Spleen (tissue), 11 donors: ENCODE measurements at regions not wholly inside any gene's neighbourhood (a gene's known extent, or its start where the extent isn't known, plus 50 kb on each side); places are given as distances from the start of the nearest gene placed in this dataset.
"Not testable (repeated sequence)": the region's sequence is repeated elsewhere in the genome, so short reads cannot be mapped to it uniquely, and the experiment has no call there.

Source experiments
- DNase-seq: peaks from one replicate; pipeline ENCODE4 v3.0.0-alpha.2; 2020
- H3K27ac ChIP-seq, 8 donors: fragments of 200-600 bp; sonication (generic) in 7 of 8; 1 replicate in 4 of 8; 2 replicates in 4 of 8; pipeline versions ENCODE4 v1.5.0 to v1.8.0; 2016 to 2021; ENCODE audit warnings: inconsistent platforms in 4 of 8, mild to moderate bottlenecking in 4 of 8, moderate library complexity in 1 of 8
- H3K27me3 ChIP-seq, 7 donors: fragments of 200-600 bp; sonication (generic) in 6 of 7; replicated peaks in 1 of 7; 1 replicate in 4 of 7; 2 replicates in 3 of 7; pipeline versions ENCODE4 v1.5.0 to v1.8.0; 2016 to 2021; ENCODE audit warnings: inconsistent platforms in 3 of 7, mild to moderate bottlenecking in 1 of 7
- H3K36me3 ChIP-seq, 6 donors: fragments of 200-600 bp; sonication (generic) in 5 of 6; 1 replicate in 4 of 6; 2 replicates in 2 of 6; pipeline versions ENCODE4 v1.5.0 to v1.8.0; 2016 to 2021; ENCODE audit warnings: inconsistent platforms in 2 of 6
- H3K4me1 ChIP-seq, 6 donors: fragments of 200-600 bp; sonication (generic) in 5 of 6; 1 replicate in 3 of 6; 2 replicates in 3 of 6; pipeline versions ENCODE4 v1.5.0 to v1.8.0; 2016 to 2021; ENCODE audit warnings: inconsistent platforms in 3 of 6
- H3K4me3 ChIP-seq, 8 donors: fragments of 200-600 bp; sonication (generic) in 7 of 8; 1 replicate in 4 of 8; 2 replicates in 4 of 8; pipeline versions ENCODE4 v1.5.0 to v1.8.0; 2016 to 2021; ENCODE audit warnings: inconsistent platforms in 4 of 8, mild to moderate bottlenecking in 4 of 8, moderate library complexity in 2 of 8
- H3K9me3 ChIP-seq, 8 donors: fragments of 200-600 bp; sonication (generic) in 7 of 8; 1 replicate in 4 of 8; 2 replicates in 4 of 8; pipeline versions ENCODE4 v1.5.0 to v1.8.0; 2016 to 2021; ENCODE audit warnings: inconsistent platforms in 4 of 8
- CTCF ChIP-seq, 11 experiments: fragments of 200-600 bp in 7 of 11; fragments of 450-650 bp in 4 of 11; sonication (generic) in 4 of 11; IDR thresholded peaks in 8 of 11; conservative IDR thresholded peaks in 3 of 11; 1 replicate in 7 of 11; 2 replicates in 4 of 11; pipeline versions ENCODE4 v1.4.0 to v1.8.0; 2016 to 2021; ENCODE audit warnings: antibody characterized with exemption in 11 of 11, inconsistent platforms in 4 of 11, mild to moderate bottlenecking in 1 of 11
- POLR2A ChIP-seq, 3 donors: fragments of 450-650 bp; IDR thresholded peaks; one replicate each; pipeline ENCODE4 v1.5.1; 2017; ENCODE audit warnings: antibody characterized with exemption in 3 of 3, mild to moderate bottlenecking in 1 of 3
- POLR2AphosphoS5 ChIP-seq, 3 donors: sonication (generic); formaldehyde crosslinking; IDR thresholded peaks; one replicate each; pipeline ENCODE4 v1.5.1; 2017; ENCODE audit warnings: antibody characterized with exemption in 3 of 3
- WGBS, 5 donors: extraction: QIAGEN DNeasy Blood & Tissue Kit in 3 of 5; methylation state at CpG; one replicate each; pipeline versions ENCODE4 v1.1.5 to v1.1.7; 2013 to 2018; 5-methylcytosine and 5-hydroxymethylcytosine counted together
- intact Hi-C: fragments of 100-400 bp; cut with DNase I; formaldehyde crosslinking; loops from one replicate; pipeline ENCODE4 v1.15.0; 2023; ENCODE audit warnings: low total_unique reads
- small RNA-seq, 4 donors: library from RNA; depleted of rRNA; stranded (forward); fragments of <200 nt; gene quantifications; one replicate each; pipeline ENCODE3, GENCODE V24; 2016
- donor health status: healthy with polysubstance abuse.
- donor health status: DM: no; HTN: no; CAD: no; lungs with moderate emphysema.
- donor health status: DM: no; HTN: no; CAD: no.
- donor health status: Bipolar disorder and iron deficiency.
- donor health status: healthy.
- donor health status: DM: no; HTN: no; CAD: no.
- donor health status: DM: yes; HTN: yes; CAD: no.

GRCh38 chr16:21338537-21339268 is 60.6 kb upstream of the CRYM start:
- DNase-seq = no peak
- Histone ChIP-seq H3K4me1 (no peaks in the 10 kb centered on the region), H3K27ac (no peak overlapping the region), H3K27me3 (no peaks in the 10 kb centered on the region), H3K9me3 (no peaks in the 10 kb centered on the region), H3K36me3 (no peaks in the 10 kb centered on the region), H3K4me3 (no peak overlapping the region)
- TF ChIP-seq POLR2A (IDR thresholded peaks at IDR 0.05) = no peak
- no peak for TF ChIP-seq CTCF (IDR thresholded peaks at IDR 0.05 in 8 of 11, conservative IDR thresholded peaks at IDR 0.05 in 3 of 11)
- TF ChIP-seq POLR2AphosphoS5 (IDR thresholded peaks at IDR 0.05) = no peak
- WGBS, 5 donors = 84 to 93% (median 92%) methylated on average over 6 of the region's 6 CpGs
- intact Hi-C loops = no loop called here

GRCh38 chr16:21336231-21336630 is 58.1 kb upstream of the CRYM start:
- TF ChIP-seq POLR2AphosphoS5 (IDR thresholded peaks at IDR 0.05) = no peak
- TF ChIP-seq CTCF (IDR thresholded peaks at IDR 0.05 in 8 of 11, conservative IDR thresholded peaks at IDR 0.05 in 3 of 11) = no peak
- TF ChIP-seq POLR2A (IDR thresholded peaks at IDR 0.05) = no peak
- Histone ChIP-seq H3K36me3 (no peaks in the 10 kb centered on the region), H3K9me3 (no peaks in the 10 kb centered on the region), H3K4me3 (no peak overlapping the region), H3K27me3 (no peaks in the 10 kb centered on the region), H3K27ac (no peak overlapping the region), H3K4me1 (no peaks in the 10 kb centered on the region)
- WGBS, 5 donors = 81 to 88% (median 85%) methylated on average over 2 of the region's 2 CpGs
- DNase-seq = no peak
- intact Hi-C loops = no loop called here

GRCh38 chr16:21334188-21335146 is 56.4 kb upstream of the CRYM start:
- H3K9me3 ChIP-seq, H3K4me1 ChIP-seq, DNase-seq, H3K36me3 ChIP-seq, H3K27ac ChIP-seq, intact Hi-C loops, H3K27me3 ChIP-seq, H3K4me3 ChIP-seq: not testable (repeated sequence)
- 88 to 96% (median 92%) methylated on average over 15 to 17 of the region's 17 CpGs for WGBS, 5 donors

- H3K27me3 ChIP-seq, H3K4me3 ChIP-seq, H3K27ac ChIP-seq, intact Hi-C loops, H3K36me3 ChIP-seq, DNase-seq, H3K4me1 ChIP-seq, H3K9me3 ChIP-seq: not testable (repeated sequence)
- WGBS, 5 donors = 92 to 96% (median 95%) methylated on average over 11 of the region's 11 CpGs
Measured at GRCh38 chr16:21333683-21334082, 55.6 kb upstream of the CRYM start.

Small RNA genes lying in the stretch of these regions (small RNA-seq; reads per million reads assigned to genes)
- gene AC008740.2 = 0 reads per million in 4 donors
